22Rv1 (cell line): ENCODE measurements at regions not wholly inside any gene's neighbourhood (a gene's known extent, or its start where the extent isn't known, plus 50 kb on each side); places are given as distances from the start of the nearest gene placed in this dataset.

Source experiments
- ZFX ChIP-seq: fragments of 450-650 bp; IDR thresholded peaks from 2 replicates; pipeline ENCODE4 v1.6.1; 2017; ENCODE audit warnings: antibody characterized with exemption, borderline replicate concordance
- TF ChIP-seq, protein P1 (sequence below): fragments of 450-650 bp; IDR thresholded peaks from 2 replicates; pipeline ENCODE4 v1.5.1; 2017; ENCODE audit warnings: mild to moderate bottlenecking

DNA sequence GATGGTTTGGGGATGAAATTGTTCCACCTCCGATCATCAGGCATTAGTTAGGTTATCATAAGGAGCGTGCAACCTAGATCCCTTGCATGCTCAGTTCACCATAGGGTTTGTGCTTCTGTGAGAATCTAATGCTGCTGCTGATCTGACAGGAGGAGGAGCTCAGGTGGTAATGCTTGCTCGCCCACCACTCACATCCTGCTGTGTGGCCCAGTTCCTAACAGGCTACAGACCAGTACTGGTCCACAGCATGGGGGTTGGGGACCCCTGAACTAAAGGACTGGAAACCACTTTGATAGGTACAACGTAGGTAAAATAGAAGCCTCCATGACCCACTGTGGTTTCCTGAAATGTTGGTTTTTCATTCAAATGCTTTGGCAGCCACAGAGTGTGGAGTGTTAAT is 109.3 kb upstream of the PROKR2 start:
- TF ChIP-seq, protein P1, sequence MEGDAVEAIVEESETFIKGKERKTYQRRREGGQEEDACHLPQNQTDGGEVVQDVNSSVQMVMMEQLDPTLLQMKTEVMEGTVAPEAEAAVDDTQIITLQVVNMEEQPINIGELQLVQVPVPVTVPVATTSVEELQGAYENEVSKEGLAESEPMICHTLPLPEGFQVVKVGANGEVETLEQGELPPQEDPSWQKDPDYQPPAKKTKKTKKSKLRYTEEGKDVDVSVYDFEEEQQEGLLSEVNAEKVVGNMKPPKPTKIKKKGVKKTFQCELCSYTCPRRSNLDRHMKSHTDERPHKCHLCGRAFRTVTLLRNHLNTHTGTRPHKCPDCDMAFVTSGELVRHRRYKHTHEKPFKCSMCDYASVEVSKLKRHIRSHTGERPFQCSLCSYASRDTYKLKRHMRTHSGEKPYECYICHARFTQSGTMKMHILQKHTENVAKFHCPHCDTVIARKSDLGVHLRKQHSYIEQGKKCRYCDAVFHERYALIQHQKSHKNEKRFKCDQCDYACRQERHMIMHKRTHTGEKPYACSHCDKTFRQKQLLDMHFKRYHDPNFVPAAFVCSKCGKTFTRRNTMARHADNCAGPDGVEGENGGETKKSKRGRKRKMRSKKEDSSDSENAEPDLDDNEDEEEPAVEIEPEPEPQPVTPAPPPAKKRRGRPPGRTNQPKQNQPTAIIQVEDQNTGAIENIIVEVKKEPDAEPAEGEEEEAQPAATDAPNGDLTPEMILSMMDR = no peak
- TF ChIP-seq ZFX = no peak
